OCI-LY1 (cell line): ENCODE measurements at regions not wholly inside any gene's neighbourhood (a gene's known extent, or its start where the extent isn't known, plus 50 kb on each side); places are given as distances from the start of the nearest gene placed in this dataset.

ENCODE experiments used
- EZH2 ChIP-seq: fragments of 200-600 bp; sonication (generic), shearing (Covaris generic); IDR thresholded peaks from 2 replicates; pipeline ENCODE4 v1.8.0; 2017; ENCODE audit warnings: borderline replicate concordance, mixed run types, mild to moderate bottlenecking, antibody characterized with exemption, low read length, moderate library complexity, mixed read lengths
- TF ChIP-seq, protein P1 (sequence below): fragments of 200-600 bp; sonication (generic), shearing (Covaris generic); IDR thresholded peaks from 2 replicates; pipeline ENCODE4 v1.5.1; 2017; ENCODE audit warnings: mild to moderate bottlenecking, antibody characterized with exemption, low read length, moderate library complexity, mixed read lengths

DNA sequence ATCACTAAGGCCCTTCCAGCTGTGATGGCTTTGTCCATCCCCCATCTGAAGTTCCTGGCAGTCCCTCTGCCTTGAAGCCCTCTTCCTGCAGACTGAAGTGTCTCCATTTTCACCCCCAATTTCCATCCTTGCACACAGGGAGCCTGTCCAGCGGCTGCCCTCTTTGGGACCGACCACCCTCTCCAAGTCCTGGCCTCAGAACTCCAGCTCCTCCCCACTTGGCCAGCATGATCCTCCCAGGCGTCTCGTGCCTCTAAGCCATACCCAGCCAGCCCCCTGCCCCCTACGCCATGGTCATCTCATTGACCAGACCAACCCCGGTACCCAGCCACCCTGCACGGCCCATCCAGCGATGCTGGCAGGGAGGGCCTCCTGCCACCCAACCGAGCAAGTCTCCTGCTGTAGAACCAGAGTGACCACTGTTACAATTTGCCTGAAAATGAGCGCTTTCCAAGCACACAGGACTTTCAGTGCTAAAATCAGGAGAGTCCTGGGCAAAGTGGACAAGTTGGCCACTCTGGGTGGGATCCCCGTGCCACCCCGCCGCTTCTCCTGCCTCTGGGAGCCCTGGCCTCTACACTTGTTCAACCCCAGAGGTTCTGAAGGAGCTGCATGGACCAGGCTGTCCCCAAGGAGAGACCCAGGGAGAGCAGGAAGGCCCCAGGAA, 362.0 kb downstream of the SEC14L1 start:
- TF ChIP-seq, protein P1, sequence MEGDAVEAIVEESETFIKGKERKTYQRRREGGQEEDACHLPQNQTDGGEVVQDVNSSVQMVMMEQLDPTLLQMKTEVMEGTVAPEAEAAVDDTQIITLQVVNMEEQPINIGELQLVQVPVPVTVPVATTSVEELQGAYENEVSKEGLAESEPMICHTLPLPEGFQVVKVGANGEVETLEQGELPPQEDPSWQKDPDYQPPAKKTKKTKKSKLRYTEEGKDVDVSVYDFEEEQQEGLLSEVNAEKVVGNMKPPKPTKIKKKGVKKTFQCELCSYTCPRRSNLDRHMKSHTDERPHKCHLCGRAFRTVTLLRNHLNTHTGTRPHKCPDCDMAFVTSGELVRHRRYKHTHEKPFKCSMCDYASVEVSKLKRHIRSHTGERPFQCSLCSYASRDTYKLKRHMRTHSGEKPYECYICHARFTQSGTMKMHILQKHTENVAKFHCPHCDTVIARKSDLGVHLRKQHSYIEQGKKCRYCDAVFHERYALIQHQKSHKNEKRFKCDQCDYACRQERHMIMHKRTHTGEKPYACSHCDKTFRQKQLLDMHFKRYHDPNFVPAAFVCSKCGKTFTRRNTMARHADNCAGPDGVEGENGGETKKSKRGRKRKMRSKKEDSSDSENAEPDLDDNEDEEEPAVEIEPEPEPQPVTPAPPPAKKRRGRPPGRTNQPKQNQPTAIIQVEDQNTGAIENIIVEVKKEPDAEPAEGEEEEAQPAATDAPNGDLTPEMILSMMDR, result no peak
- no peak for TF ChIP-seq EZH2
